Heart left ventricle (tissue), 13 donors: ENCODE measurements at regions not wholly inside any gene's neighbourhood (a gene's known extent, or its start where the extent isn't known, plus 50 kb on each side); places are given as distances from the start of the nearest gene placed in this dataset.

Experiments used
- CTCF ChIP-seq, 12 donors: fragments of 200-600 bp; sonication (generic) in 4 of 12; IDR thresholded peaks; one replicate each; pipeline versions ENCODE4 v1.5.0 to v1.8.0; 2018 to 2022; ENCODE audit warnings: antibody characterized with exemption in 12 of 12, mild to moderate bottlenecking in 5 of 12
- POLR2A ChIP-seq, 2 donors: fragments of 450-650 bp; IDR thresholded peaks; one replicate each; pipeline ENCODE4 v1.6.1; 2017; ENCODE audit warnings: antibody characterized with exemption in 2 of 2, mild to moderate bottlenecking in 2 of 2, moderate library complexity in 2 of 2
- donor health status: ischemic (EF 13 %, LVEDD 7.1; RV severe dilation, severe dysfunction).
- donor health status: DM: no; HTN: yes; CAD: no.
- donor health status: DM: no; HTN: no; CAD: no.
- donor health status: ischemic (EF 25% LVEDD 6.9; RV normal size, moderate dysfunction).
- donor health status: ischemic (EF 25% LVEDD 5.7; RV mildly dilated, moderate dysfunction).
- donor health status: ischemic (EF 35%, LVEDD 5.7; RV mildly dilated, moderate dysfunction).
- donor health status: nonischemic (EF 11% LVEDD 7.7; RV severe dilation, severe dysfunction).
- donor health status: DM: yes; HTN: yes; CAD: no.
- donor health status: PGD.
- donor health status: ischemic (EF 29% LVEDD 5.4; RV normal size, mild dysfunction).
- donor health status: nonischemic (EF 23%, LVEDD 6.1; RV moderate dilation, normal function).

GRCh38 chr1:34685225-34685624, 69.6 kb upstream of the GJB5 start:
- TF ChIP-seq POLR2A (IDR thresholded peaks at IDR 0.05) (no peak), CTCF (IDR thresholded peaks at IDR 0.05) (no peak)
